Hematopoietic multipotent progenitor cell treated with erythropoietin and hydrocortisone succinate and interleukin-3 and kit ligand, for 8 days (in vitro differentiated cells): ENCODE measurements at regions not wholly inside any gene's neighbourhood (a gene's known extent, or its start where the extent isn't known, plus 50 kb on each side); places are given as distances from the start of the nearest gene placed in this dataset.
"Not testable (repeated sequence)": the region's sequence is repeated elsewhere in the genome, so short reads cannot be mapped to it uniquely, and the experiment has no call there.

Source experiments
- DNase-seq: peaks from one replicate; pipeline ENCODE4 v3.0.0-alpha.2; 2015

DNA sequence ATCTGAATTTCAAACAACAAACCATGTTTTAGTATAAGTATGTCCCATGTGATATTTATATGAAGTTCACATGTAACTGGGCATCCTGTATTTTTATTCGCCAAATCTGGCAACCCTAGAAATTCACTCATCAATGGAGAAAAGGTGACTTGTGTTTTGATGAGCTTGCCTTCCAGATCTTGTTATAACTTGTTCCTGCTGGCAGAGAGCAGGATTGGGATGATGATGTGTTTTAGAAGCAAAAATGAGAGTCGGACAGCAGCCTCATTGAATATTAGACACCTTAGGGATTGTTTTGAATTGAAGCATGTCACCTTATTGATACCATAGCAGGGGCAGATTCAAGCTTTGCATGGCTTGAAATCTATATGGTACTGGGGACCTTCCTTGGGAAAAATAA, 85.4 kb upstream of the MED13 start:
- DNase-seq, result no peak

DNA sequence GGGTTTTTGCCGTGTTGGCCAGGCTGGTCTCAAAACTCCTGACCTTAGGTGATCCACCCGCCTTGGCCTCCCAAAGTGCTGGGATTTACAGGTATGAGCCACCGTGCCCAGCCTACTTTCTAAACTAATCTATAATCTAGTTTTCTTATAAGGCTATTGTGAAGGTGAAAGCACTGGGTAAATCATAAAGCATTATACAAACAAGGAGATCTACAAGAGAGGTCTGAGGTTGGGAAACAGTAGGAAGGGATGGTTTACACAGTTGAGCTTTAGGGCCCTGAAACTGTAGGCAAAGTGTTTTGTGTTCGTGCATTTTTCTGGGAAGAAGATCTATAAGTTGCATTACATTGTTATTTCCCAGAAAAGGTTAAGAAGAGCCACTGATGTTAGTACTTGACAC, 84.9 kb upstream of the MED13 start:
- DNase-seq, result no peak

DNA sequence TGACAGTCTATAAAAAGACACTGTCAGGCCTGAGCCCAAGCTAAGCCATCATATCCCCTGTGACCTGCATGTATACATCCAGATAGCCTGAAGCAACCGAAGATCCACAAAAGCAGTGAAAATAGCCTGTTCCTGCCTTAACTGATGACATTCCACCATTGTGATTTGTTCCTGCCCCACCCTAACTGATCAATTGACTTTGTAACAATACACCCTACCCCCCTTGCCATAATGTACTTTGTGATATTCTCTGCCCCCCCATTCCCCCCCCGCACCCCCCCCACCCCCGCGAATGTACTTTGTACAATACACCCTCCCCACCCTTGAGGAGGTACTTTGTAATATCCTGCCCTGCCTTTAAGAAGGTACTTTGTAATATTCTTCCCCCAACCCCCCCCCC, 82.2 kb upstream of the MED13 start:
- DNase-seq, result no peak

DNA sequence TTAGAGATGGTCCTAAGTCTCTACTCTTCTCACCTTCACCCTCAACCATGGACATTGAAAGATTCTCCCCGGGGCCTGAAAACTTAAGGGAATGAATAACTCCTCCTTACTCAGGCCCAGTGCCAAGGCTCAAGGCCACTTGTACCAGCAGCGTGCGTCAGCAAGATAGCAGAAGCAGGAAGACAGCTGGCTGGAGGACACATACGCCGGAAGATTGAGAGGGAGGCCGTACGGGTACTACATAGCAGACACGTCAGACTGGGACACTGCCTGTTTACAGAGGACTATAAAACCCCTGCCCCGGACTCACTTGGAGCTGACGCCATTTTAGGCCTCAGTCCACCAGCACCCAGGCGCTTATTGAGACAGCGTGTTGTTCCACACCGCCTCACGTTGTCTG, 75.8 kb upstream of the MED13 start:
- peak; percentile 93 for DNase-seq

DNA sequence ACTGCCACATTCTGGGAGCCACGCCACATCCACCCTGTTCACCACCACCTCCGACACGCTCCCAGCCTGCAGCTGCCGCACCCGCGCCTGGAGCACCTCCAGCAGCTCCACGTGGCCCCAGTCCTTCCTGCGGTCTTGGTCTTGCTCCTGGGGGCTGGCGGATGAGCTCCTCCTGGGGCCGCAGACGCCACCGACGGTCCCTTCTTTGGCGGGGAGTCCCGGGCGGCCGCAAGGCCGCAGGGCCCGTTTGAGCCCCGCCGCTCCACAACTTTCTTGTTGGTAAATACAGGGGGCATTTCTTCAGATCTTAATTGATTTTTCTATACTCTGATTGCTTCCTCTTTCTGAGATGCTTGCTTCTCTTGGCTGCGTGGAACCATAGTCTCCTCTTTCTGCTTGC, 75.3 kb upstream of the MED13 start:
- no peak for DNase-seq

DNA sequence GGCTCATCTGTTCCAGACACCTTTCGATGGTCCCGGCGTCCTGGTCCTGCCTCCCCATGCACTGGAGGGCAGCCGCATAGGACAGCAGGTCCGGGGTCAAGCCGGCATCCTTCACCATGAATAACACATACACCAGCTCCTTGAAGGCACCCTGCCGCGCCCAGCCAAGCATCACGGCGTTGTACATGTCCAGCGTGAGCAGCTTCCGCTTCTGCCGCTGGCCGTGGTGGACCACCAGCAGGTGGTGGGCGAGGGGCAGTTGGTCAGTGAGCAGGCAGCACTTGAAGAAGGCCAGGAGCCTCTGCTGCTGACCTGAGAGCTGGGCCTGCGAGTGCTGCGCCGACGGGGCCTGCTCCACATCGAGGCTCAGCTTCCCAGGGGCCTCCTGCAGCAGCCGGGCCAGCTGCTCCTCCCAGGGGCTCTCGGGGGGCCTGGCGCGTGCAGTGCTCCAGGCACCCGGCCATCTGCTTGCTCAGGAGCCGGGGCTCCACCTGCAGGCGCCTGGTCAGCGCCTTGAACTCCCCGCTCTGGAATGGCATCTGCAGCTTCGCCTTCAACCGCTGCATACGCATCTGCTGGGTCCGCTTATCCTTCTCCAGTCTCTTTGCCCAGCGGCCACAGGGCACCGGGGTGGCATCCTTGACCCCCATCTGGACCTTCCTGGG, 74.7 kb upstream of the MED13 start:
- not testable (repeated sequence) for DNase-seq

DNA sequence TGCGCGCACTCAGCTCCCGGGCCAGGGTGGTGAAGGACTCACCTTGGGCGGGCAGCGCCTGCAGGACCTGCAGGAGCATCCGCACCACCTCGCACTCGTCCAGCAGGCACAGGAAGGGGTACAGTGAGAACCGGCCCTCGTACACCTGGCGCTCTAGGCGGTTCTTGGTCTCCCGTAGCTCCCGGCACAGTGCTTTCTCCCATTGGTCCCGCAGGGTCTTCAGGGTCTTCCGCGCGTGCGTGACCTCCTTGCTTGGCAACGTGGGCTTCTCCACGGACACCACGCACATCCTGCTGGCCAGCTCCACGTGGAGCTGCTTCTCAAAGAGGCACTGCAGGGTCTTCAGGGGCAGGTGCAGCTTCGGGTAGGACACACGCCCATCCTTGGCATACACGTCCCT, 74.1 kb upstream of the MED13 start:
- no peak for DNase-seq

GRCh38 chr17:62138676-62139121, 73.6 kb upstream of the MED13 start:
- peak; percentile 22 for DNase-seq

- peak; percentile 19 for DNase-seq
These were observed 72.9 kb upstream of the MED13 start for GRCh38 chr17:62137734-62138624.

DNA sequence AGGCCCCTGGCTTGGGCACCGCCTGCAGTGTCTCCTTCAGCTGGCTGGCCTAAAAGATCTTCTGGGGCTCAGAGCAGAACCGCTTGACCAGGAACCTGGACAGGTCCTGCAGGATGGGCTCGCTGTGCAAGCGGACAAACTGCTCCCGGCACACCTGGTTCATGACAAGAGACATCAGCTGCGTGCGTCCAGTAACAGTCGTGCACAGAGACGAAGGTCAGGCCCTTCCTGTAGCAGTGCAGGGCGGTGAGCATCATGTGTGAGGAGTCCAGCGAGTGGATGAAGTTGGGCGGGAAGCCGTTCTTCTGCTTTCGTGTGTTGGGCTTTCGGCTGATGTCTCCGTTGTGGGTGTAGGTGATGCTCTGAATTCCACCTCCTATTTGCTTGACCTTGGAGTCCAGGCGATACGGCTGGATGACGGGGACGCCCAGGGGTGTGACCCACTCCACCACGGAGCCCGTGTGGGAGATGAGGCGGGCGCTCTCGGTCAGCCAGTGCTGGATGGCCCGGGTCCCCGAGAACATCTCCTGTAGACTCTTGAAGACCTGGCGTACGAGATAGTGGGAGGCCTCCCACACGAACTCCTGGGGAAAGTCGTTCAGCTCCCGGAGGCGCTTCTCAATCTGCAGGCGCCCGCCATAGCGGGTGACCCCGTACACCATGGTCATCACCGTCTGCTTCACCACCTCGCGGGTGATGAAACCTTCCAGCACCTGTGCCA, 72.1 kb upstream of the MED13 start:
- not testable (repeated sequence) for DNase-seq

DNA sequence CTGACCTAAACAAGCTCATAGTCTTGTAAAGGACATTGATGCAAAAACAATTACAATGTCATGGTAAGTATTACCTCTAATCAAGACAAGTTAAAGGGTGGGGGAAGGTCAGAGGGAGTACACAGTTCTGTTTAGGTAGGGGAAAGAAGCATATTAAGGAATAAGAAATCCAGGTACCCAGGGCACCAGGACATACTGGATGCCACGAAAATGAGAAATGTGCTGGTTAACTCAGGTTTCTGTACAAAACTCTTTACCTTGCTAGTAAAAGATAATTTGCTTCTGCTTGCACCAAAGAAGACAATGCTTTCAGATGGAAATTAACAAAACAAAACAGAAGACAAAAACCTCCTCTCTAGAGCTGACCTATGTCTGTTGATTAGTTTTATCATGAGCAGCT, 70.7 kb upstream of the MED13 start:
- DNase-seq, result no peak

GRCh38 chr17:62135096-62135495, 70.0 kb upstream of the MED13 start:
- DNase-seq, result not testable (repeated sequence)

GRCh38 chr17:62134397-62134796, 69.3 kb upstream of the MED13 start:
- no peak for DNase-seq

GRCh38 chr17:62131271-62131670, 66.2 kb upstream of the MED13 start:
- DNase-seq, result not testable (repeated sequence)

GRCh38 chr17:62130739-62131138, 65.7 kb upstream of the MED13 start:
- no peak for DNase-seq

DNA sequence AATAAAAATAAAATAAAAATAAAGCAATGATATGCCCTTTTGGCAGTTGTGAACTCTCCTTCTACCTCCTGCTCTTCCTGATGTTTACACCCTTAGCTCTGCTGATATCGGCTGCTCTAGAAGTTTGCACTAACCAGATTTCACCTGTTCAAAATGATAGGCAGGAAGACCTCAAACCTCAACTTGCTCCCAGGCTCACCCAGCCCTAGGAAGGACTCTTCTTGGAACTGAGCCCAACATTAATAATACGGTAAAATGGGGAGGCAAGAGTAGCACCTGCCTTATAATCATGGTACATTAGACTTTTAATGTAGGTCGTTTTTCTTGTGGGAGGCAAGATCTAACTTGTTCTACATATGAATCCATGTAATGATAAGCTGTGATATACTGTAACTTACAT, 61.2 kb upstream of the MED13 start:
- DNase-seq, result peak; percentile 22

DNA sequence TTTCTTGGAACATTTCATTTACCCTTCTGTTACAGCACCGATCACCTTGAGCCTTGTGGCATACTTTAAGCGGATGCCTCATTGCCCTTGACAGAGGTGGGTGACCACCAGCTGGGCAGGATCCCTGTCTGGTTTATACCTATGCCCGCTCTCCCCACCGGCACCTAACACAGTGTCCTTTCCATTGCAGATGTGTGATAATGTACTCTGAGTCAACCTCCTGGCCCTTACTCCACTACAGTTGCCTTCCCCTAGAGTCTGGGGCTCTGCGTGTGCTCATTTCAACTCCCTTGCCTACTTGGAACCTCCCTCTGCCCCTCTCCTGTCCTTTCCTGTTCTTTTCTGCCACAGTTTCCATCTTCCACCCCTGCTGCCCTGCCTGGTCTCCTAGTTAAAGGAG, 60.2 kb upstream of the MED13 start:
- no peak for DNase-seq

- no peak for DNase-seq
These were observed 56.1 kb upstream of the MED13 start for GRCh38 chr17:62121025-62121730.

DNA sequence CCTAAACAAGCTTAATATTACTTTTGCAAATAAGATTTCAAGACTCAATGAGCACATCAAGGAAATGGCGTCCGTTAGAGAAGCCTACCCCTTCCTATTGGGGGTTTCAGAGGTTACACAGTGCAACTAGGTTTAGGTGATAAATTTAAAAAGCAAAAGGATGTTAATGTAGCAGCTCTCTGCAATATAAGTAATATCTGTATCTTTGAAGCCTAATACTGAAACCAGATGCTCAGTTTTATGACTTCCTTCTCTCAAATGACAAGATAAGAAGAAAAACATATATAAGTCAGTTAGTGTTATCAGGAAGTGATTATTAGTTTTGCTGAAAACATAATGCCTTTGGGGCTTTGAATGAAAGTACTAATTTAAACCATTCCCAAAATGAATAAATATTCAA, 54.3 kb upstream of the MED13 start:
- DNase-seq, result no peak
